ENCODE measurements at regions not wholly inside any gene's neighbourhood (a gene's known extent, or its start where the extent isn't known, plus 50 kb on each side); places are given as distances from the start of the nearest gene placed in this dataset.

DNA sequence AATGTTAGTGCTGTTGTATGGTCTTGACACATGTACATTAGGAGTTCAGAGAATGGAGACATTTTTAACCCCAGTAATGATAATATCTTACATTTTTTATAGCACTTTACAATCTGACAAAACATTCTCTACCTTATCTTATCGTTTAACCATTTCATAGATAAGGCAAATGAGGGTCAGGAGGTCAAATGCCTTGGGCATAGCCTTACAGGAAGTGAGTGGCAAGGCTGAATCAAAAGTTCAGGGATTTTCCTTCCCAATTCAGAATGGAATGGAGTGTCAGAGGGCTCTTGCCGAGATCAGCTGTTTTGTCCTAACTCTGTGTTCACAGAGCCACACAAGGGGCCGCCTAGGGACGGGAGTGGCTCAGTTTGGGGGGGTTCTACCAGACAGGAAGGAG lies 57.6 kb upstream of the AK4 start:
- Histone ChIP-seq H4K20me1 (ENCODE audit: insufficient read depth, low read length) (no peaks in the 10 kb centered on the region), H3K9ac (ENCODE audit: insufficient read depth, low read length, poor library complexity, severe bottlenecking) (no peak overlapping the region), H3K4me3 (replicated peaks in 1 of 3; ENCODE audit: low read depth in 2 of 3, low read length in 3 of 3) (no peak overlapping the region), H3K4me2 (replicated peaks; ENCODE audit: extremely low read depth, low read length, poor library complexity, severe bottlenecking) (no peak overlapping the region), H3K9me3 (replicated peaks in 1 of 2; ENCODE audit: control insufficient read depth in 1 of 2, insufficient read depth in 1 of 2, low read length in 2 of 2) (peaks cover 0 to 6% of the 10 kb centered on the region in 2 donors), H3K27me3 (ENCODE audit: control insufficient read depth in 2 of 2, insufficient read depth in 2 of 2, low read length in 2 of 2) (no peaks in the 10 kb centered on the region), H3K4me1 (ENCODE audit: control insufficient read depth in 1 of 2, insufficient read depth in 2 of 2, low read length in 2 of 2) (peaks cover 22 to 36% of the 10 kb centered on the region in 2 donors), H3K79me2 (ENCODE audit: insufficient read depth, low read length) (no peaks in the 10 kb centered on the region), H2AFZ (ENCODE audit: insufficient read depth, low read depth, low read length, poor library complexity, severe bottlenecking) (peak overlapping the region; percentile 10), H3K27ac (ENCODE audit: low read depth in 1 of 2, low read length in 2 of 2) (no peak overlapping the region), H3K36me3 (replicated peaks in 1 of 2; ENCODE audit: control insufficient read depth in 1 of 2, insufficient read depth in 2 of 2, low read length in 2 of 2) (no peaks in the 10 kb centered on the region)
- TF ChIP-seq, protein P1, sequence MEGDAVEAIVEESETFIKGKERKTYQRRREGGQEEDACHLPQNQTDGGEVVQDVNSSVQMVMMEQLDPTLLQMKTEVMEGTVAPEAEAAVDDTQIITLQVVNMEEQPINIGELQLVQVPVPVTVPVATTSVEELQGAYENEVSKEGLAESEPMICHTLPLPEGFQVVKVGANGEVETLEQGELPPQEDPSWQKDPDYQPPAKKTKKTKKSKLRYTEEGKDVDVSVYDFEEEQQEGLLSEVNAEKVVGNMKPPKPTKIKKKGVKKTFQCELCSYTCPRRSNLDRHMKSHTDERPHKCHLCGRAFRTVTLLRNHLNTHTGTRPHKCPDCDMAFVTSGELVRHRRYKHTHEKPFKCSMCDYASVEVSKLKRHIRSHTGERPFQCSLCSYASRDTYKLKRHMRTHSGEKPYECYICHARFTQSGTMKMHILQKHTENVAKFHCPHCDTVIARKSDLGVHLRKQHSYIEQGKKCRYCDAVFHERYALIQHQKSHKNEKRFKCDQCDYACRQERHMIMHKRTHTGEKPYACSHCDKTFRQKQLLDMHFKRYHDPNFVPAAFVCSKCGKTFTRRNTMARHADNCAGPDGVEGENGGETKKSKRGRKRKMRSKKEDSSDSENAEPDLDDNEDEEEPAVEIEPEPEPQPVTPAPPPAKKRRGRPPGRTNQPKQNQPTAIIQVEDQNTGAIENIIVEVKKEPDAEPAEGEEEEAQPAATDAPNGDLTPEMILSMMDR (IDR thresholded peaks at IDR 0.05): no peak
- H3K36me3 Mint-ChIP-seq: peaks cover 0 to 6% of the 10 kb centered on the region in 2 donors
- H3K4me1 Mint-ChIP-seq: peaks cover 36% of the 10 kb centered on the region
- H3K27ac Mint-ChIP-seq: no peak overlapping the region
- intact Hi-C loops (cut with micrococcal nuclease): no loop called here
- WGBS (ENCODE audit: insufficient coverage): no CpG with 5 or more reads among the region's 4 CpGs
- peaks cover 4 to 11% (median 6%) of the 10 kb centered on the region in 7 donors for H3K9me3 Mint-ChIP-seq
- peaks cover 0 to 6% (median 5%) of the 10 kb centered on the region in 3 donors for H3K27me3 Mint-ChIP-seq (ENCODE audit: low read depth in 3 of 3)
- DNase-seq: no peak
- no peak overlapping the region for H3K4me3 Mint-ChIP-seq

DNA sequence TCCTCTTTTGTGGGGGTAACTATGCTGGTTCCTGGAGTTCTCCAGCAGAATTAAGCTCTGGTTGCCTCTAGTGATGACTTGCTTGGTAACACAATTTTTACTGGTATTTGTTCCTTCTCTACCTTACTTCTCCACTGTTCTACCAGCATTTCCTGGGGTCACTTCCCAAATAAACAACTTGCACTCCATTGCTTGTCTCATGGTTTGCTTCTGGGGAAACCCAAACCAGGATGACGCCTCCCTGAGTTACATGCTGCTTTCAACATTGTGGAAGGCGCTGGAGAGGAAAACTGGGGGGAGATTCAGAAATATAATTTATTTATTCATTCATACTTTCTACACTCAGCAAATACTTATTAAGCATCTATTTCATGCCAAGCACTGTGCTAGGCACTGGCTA lies 55.3 kb upstream of the AK4 start:
- no peaks in the 10 kb centered on the region for H3K36me3 ChIP-seq (replicated peaks in 1 of 2; ENCODE audit: control insufficient read depth in 1 of 2, insufficient read depth in 2 of 2, low read length in 2 of 2)
- no CpG with 5 or more reads among the region's 2 CpGs for WGBS (ENCODE audit: insufficient coverage)
- Mint-ChIP-seq H3K4me1 (peaks cover 52% of the 10 kb centered on the region), H3K27ac (peak overlapping the region in 6 of 7 donors; percentile 9 to 84 (median 64)), H3K4me3 (no peak overlapping the region), H3K27me3 (ENCODE audit: low read depth in 3 of 3) (peaks cover 0 to 2% (median under 1%) of the 10 kb centered on the region in 3 donors), H3K9me3 (peaks cover 0 to 3% (median 1%) of the 10 kb centered on the region in 7 donors), H3K36me3 (no peaks in the 10 kb centered on the region)
- no peaks in the 10 kb centered on the region for H4K20me1 ChIP-seq (ENCODE audit: insufficient read depth, low read length)
- peaks cover 34 to 56% of the 10 kb centered on the region in 2 donors for H3K4me1 ChIP-seq (ENCODE audit: control insufficient read depth in 1 of 2, insufficient read depth in 2 of 2, low read length in 2 of 2)
- H3K9me3 ChIP-seq (replicated peaks in 1 of 2; ENCODE audit: control insufficient read depth in 1 of 2, insufficient read depth in 1 of 2, low read length in 2 of 2): peaks cover 0 to 4% of the 10 kb centered on the region in 2 donors
- H3K27ac ChIP-seq (ENCODE audit: low read depth in 1 of 2, low read length in 2 of 2): peak overlapping the region in 1 of 2 donors; percentile 49
- TF ChIP-seq, protein P1 (IDR thresholded peaks at IDR 0.05): no peak
- intact Hi-C loops (cut with micrococcal nuclease): no loop called here
- no peaks in the 10 kb centered on the region for H3K79me2 ChIP-seq (ENCODE audit: insufficient read depth, low read length)
- H3K4me2 ChIP-seq (replicated peaks; ENCODE audit: extremely low read depth, low read length, poor library complexity, severe bottlenecking): peak overlapping the region; percentile 14
- peak overlapping the region in 1 of 3 experiments; percentile 7 for H3K4me3 ChIP-seq (replicated peaks in 1 of 3; ENCODE audit: low read depth in 2 of 3, low read length in 3 of 3)
- peak overlapping the region; percentile 9 for H2AFZ ChIP-seq (ENCODE audit: insufficient read depth, low read depth, low read length, poor library complexity, severe bottlenecking)
- H3K9ac ChIP-seq (ENCODE audit: insufficient read depth, low read length, poor library complexity, severe bottlenecking): no peak overlapping the region
- DNase-seq: peak in 2 of 3 donors; percentile 17 to 83
- no peaks in the 10 kb centered on the region for H3K27me3 ChIP-seq (ENCODE audit: control insufficient read depth in 2 of 2, insufficient read depth in 2 of 2, low read length in 2 of 2)
